ENCODE measurements at regions not wholly inside any gene's neighbourhood (a gene's known extent, or its start where the extent isn't known, plus 50 kb on each side); places are given as distances from the start of the nearest gene placed in this dataset.

- DNase-seq (ENCODE audit: low read depth in 3 of 3, low spot score in 2 of 3), result no peak
Measured at GRCh38 chr19:31500197-31500830, 151.1 kb upstream of the TSHZ3 start.

DNA sequence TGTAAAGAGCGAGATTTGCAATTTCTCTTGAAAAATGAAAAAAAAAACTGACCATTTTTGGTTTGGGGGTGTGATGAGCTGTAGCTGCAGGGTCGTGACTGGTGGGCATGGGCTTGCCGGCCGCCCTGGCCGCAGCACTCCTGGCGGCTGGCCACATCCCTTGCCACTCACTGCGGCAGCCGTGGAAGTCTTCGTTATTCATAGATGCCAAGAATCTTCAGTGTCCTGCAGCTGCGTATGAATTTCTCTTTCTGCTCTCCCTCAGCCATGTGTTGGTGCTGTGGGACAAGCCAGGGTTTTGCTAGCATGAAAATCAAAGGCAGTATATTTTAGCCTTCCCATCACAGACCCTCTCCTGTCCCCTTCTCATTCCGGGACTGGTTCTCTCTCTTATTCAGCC is 151.7 kb upstream of the TSHZ3 start:
- no peak for DNase-seq (ENCODE audit: low read depth in 3 of 3, low spot score in 2 of 3)

- DNase-seq (ENCODE audit: low read depth in 3 of 3, low spot score in 2 of 3), result no peak
Measured at GRCh38 chr19:31501427-31502195, 152.4 kb upstream of the TSHZ3 start.

- DNase-seq (ENCODE audit: low read depth in 3 of 3, low spot score in 2 of 3), result no peak
Measured at GRCh38 chr19:31502536-31503170, 153.4 kb upstream of the TSHZ3 start.

- no peak for DNase-seq (ENCODE audit: low read depth in 3 of 3, low spot score in 2 of 3)
Measured at GRCh38 chr19:31503211-31503610, 154.0 kb upstream of the TSHZ3 start.

- DNase-seq (ENCODE audit: low read depth in 3 of 3, low spot score in 2 of 3), result no peak
Measured at GRCh38 chr19:31504221-31504620, 155.0 kb upstream of the TSHZ3 start.

DNA sequence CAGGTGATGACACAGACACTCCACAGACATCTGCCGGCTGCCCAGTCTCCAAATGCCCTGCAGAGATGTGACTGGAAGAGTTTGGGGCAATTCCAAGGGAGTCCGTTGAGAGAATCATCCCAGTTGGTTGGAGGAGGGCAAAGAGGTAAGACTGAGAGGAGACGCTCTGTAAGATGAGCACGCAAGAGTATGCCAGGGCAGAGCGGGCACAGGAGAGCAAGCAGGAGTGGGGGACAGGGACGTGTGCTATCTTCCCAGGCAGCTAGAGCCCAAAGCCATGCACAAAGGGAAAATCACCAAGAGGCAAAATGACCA is 156.3 kb upstream of the TSHZ3 start:
- DNase-seq (ENCODE audit: low read depth in 3 of 3, low spot score in 2 of 3), result no peak

GRCh38 chr19:31506102-31506501 is 156.9 kb upstream of the TSHZ3 start:
- no peak for DNase-seq (ENCODE audit: low read depth in 3 of 3, low spot score in 2 of 3)

DNA sequence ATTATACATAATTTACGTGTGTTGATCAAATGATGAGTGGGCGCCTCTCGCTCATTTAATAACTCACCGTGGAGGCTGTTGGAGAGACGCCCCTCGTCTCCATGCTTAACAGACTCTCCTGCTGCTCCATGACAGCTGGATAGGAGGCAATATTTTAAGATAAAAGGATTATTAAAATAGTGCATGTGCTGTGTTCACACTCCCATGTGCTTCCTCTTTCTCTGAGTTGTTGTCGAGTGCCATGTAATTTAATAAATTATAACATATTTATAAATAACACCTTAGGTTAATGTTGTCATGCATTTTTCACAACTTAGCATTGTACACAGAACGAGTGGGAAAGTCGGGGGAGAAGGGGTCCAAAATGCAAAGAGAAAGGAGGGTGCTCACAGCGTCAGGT is 161.4 kb upstream of the TSHZ3 start:
- no peak for DNase-seq (ENCODE audit: low read depth in 3 of 3, low spot score in 2 of 3)

- no peak for DNase-seq (ENCODE audit: low read depth in 3 of 3, low spot score in 2 of 3)
Measured at GRCh38 chr19:31511098-31511497, 161.9 kb upstream of the TSHZ3 start.

GRCh38 chr19:31511696-31512095 is 162.5 kb upstream of the TSHZ3 start:
- no peak for DNase-seq (ENCODE audit: low read depth in 3 of 3, low spot score in 2 of 3)

- DNase-seq (ENCODE audit: low read depth in 3 of 3, low spot score in 2 of 3), result no peak
Measured at GRCh38 chr19:31512181-31512970, 163.1 kb upstream of the TSHZ3 start.

- no peak for DNase-seq (ENCODE audit: low read depth in 3 of 3, low spot score in 2 of 3)
Measured at GRCh38 chr19:31513841-31514240, 164.6 kb upstream of the TSHZ3 start.

GRCh38 chr19:31515931-31516330 is 166.7 kb upstream of the TSHZ3 start:
- DNase-seq (ENCODE audit: low read depth in 3 of 3, low spot score in 2 of 3), result no peak

DNA sequence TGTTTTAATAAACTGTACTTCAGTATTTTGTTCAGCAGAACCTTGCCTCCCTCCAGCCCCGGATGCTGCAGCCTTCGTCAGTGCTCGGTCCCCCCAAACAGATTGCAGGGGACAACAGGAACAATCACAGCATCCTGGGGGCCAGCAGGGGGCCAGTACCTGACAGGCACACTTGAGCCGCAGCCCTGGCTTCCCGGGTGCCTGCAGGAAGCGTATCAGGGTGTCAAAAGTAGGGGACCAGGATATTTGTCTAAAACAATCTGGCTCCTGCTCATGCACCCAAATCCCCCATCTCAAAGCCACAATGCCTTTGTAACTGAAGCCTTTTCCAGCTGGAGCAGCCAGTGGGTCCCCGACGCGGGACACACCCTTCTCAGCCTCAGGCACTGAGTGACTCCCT is 167.5 kb upstream of the TSHZ3 start:
- no peak for DNase-seq (ENCODE audit: low read depth in 3 of 3, low spot score in 2 of 3)

GRCh38 chr19:31517224-31518180 is 168.3 kb upstream of the TSHZ3 start:
- DNase-seq (ENCODE audit: low read depth in 3 of 3, low spot score in 2 of 3), result no peak

DNA sequence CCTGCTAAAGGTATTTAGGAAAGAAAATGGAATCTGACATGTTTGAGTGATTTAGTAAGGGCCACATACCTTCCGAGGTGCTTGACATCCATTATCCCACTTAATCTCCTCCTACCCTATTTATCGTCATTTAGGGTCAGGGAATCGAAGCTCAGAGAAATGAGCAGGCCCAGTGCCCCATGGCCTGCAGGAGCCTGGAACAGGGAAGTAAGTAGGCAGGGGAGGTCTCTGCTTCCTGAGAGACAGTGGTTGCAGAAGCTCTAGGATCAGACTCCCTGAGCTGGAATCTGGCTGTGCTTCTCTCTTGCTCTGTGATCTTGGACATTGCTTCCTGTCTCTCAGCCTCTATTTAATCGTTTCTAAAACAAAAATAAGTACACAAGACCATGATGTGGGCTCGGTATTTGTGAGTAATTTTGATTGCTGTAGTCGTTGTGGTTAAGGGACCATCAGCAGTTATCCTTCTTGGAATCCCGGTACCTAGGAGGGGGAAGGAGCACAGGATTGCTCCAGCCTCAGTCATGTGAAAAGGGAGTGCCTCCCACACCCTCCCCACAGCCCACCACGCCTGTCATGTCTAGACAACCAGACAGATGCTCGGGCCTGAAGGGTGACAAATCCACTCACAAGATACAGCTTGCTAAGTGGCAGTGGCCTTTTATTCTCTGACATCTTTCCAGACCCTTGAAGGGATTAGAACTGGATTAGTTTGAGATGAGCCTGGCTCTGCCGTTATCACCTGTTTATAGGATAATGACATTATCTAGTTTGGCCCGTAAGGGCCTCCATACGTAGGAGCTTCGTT is 169.2 kb upstream of the TSHZ3 start:
- no peak for DNase-seq (ENCODE audit: low read depth in 3 of 3, low spot score in 2 of 3)

DNA sequence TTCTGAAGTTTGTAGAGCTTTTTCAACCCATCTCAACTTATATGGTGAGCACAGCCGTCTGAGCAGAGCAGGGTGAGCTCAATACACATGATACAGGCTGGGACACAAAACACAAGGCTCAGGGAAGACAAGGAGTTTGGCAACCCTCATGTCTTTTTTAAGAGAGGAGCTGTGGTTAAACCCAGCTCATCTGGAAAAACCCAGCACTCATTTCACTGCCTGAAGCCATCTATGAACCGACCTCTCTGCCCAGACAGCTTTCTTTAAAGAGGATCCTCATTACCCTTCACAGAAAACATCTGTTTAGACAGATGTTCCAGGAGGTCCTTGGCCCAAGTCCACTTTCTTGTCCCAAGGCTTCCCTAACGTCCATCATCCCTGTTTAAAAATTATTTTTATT is 170.0 kb upstream of the TSHZ3 start:
- no peak for DNase-seq (ENCODE audit: low read depth in 3 of 3, low spot score in 2 of 3)

GRCh38 chr19:31519908-31520307 is 170.7 kb upstream of the TSHZ3 start:
- no peak for DNase-seq (ENCODE audit: low read depth in 3 of 3, low spot score in 2 of 3)
